WTC11 (cell line): ENCODE measurements at regions not wholly inside any gene's neighbourhood (a gene's known extent, or its start where the extent isn't known, plus 50 kb on each side); places are given as distances from the start of the nearest gene placed in this dataset.

Source experiments
- CTCF ChIP-seq: fragments of 200-600 bp; IDR thresholded peaks from 2 replicates; pipeline ENCODE4 v1.8.0; 2022; ENCODE audit warnings: antibody characterized with exemption
- ELF4 ChIP-seq: sonication (generic); formaldehyde crosslinking; IDR thresholded peaks from 2 replicates; pipeline ENCODE4 v1.8.1; 2022; ENCODE audit warnings: low read depth, mild to moderate bottlenecking, moderate library complexity, missing genetic modification reagents
- JUN ChIP-seq: sonication (generic); formaldehyde crosslinking; IDR thresholded peaks from 2 replicates; pipeline ENCODE4 v1.8.0; 2023; ENCODE audit warnings: mild to moderate bottlenecking, missing genetic modification reagents
- SMAD3 ChIP-seq: sonication (generic); formaldehyde crosslinking; IDR thresholded peaks from 2 replicates; pipeline ENCODE4 v1.8.0; 2022; ENCODE audit warnings: missing genetic modification reagents, mild to moderate bottlenecking, borderline replicate concordance
- TF ChIP-seq, protein P1 (sequence below): sonication (generic); formaldehyde crosslinking; conservative IDR thresholded peaks from 2 replicates; pipeline ENCODE4 v1.8.1; 2023; ENCODE audit warnings: mild to moderate bottlenecking, low read depth, missing genetic modification reagents, moderate library complexity

DNA sequence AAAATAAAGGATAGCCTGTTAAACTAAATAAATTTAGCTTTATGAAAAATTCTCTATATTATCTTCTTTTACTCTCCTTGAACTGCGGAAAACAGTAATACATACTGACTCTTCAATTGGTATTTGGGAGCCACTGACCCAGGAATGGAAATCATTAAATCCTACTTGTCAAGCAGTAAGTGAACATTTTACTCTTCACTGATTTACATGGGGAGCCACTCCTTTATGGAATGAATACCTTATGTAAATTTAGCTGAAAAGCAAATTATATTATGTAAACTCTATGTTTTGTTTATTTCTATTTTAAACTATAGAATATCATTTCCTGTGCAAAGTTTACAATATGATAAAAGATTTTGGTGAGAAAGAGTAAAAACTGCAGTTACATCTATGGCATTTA is 85.2 kb downstream of the STRADB start:
- TF ChIP-seq SMAD3 (CRISPR knock-in tag), result no peak
- TF ChIP-seq CTCF, result no peak
- TF ChIP-seq ELF4 (CRISPR knock-in tag), result no peak
- TF ChIP-seq JUN (CRISPR knock-in tag), result no peak
- TF ChIP-seq, protein P1, sequence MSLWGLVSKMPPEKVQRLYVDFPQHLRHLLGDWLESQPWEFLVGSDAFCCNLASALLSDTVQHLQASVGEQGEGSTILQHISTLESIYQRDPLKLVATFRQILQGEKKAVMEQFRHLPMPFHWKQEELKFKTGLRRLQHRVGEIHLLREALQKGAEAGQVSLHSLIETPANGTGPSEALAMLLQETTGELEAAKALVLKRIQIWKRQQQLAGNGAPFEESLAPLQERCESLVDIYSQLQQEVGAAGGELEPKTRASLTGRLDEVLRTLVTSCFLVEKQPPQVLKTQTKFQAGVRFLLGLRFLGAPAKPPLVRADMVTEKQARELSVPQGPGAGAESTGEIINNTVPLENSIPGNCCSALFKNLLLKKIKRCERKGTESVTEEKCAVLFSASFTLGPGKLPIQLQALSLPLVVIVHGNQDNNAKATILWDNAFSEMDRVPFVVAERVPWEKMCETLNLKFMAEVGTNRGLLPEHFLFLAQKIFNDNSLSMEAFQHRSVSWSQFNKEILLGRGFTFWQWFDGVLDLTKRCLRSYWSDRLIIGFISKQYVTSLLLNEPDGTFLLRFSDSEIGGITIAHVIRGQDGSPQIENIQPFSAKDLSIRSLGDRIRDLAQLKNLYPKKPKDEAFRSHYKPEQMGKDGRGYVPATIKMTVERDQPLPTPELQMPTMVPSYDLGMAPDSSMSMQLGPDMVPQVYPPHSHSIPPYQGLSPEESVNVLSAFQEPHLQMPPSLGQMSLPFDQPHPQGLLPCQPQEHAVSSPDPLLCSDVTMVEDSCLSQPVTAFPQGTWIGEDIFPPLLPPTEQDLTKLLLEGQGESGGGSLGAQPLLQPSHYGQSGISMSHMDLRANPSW (CRISPR knock-in tag), result no peak
